ENCODE measurements at regions not wholly inside any gene's neighbourhood (a gene's known extent, or its start where the extent isn't known, plus 50 kb on each side); places are given as distances from the start of the nearest gene placed in this dataset.

DNA sequence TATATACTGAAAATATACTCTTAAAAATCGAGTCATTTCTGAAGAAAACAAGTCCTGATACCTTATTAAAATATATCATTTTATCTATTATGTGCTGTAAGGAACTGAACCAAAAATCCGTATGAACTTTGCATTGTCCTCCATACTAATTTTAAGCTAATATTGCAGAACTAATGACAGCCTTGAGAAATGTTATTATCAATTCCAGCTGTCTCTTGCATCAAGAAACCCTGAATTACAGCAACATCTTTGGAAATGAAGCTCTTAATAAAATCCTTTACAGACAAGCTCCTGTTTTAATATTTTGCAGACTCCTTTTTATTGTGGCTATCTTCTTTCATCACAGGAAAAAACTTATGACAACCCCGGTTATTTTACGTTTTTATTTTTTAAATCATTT, 1335.3 kb downstream of the EFNB2 start:
- Histone ChIP-seq H2AK5ac (ENCODE audit: low read depth, low read length) (no peak overlapping the region), H2BK12ac (ENCODE audit: low read depth, low read length) (no peak overlapping the region), H3K4me1 (replicated peaks in 1 of 4; ENCODE audit: control insufficient read depth in 3 of 4, insufficient read depth in 4 of 4, low read length in 3 of 4) (no peaks in the 10 kb centered on the region), H3K14ac (ENCODE audit: insufficient read length) (no peak overlapping the region), H2BK120ac (replicated peaks; ENCODE audit: low read depth, low read length) (no peak overlapping the region), H4K91ac (replicated peaks; ENCODE audit: insufficient read length, low read length) (no peak overlapping the region), H4K5ac (ENCODE audit: insufficient read length, low read depth, low read length) (no peak overlapping the region), H3K9ac (replicated peaks in 1 of 4; ENCODE audit: extremely low read depth in 1 of 4, low read depth in 3 of 4, low read length in 3 of 4) (no peak overlapping the region), H3K79me2 (ENCODE audit: control insufficient read depth in 1 of 2, insufficient read depth in 2 of 2, low read length in 2 of 2) (no peaks in the 10 kb centered on the region), H3K27ac (ENCODE audit: low read depth, low read length) (no peak overlapping the region), H3K4me3 (ENCODE audit: extremely low read depth in 1 of 4, insufficient read depth in 2 of 4, low read depth in 3 of 4, low read length in 4 of 4) (no peak overlapping the region), H3K27me3 (replicated peaks in 1 of 4; ENCODE audit: control insufficient read depth in 3 of 4, extremely low read depth in 1 of 4, insufficient read depth in 3 of 4, low read length in 3 of 4) (no peaks in the 10 kb centered on the region), H3K9me3 (ENCODE audit: insufficient read depth in 2 of 2, low read depth in 1 of 2, low read length in 1 of 2) (no peaks in the 10 kb centered on the region), H3K56ac (replicated peaks; ENCODE audit: insufficient read length, low read depth, low read length) (no peak overlapping the region), H3K79me1 (ENCODE audit: low read depth, low read length) (no peaks in the 10 kb centered on the region), H3K23me2 (ENCODE audit: low read depth, low read length) (no peaks in the 10 kb centered on the region), H3K4ac (replicated peaks; ENCODE audit: insufficient read length, low read depth, low read length) (no peak overlapping the region), H2BK5ac (ENCODE audit: low read depth, low read length) (no peak overlapping the region), H2BK20ac (ENCODE audit: low read length) (no peak overlapping the region), H4K8ac (ENCODE audit: extremely low read depth, insufficient read depth, low read length) (no peak overlapping the region), H3K4me2 (ENCODE audit: insufficient read depth in 1 of 2, low read depth in 2 of 2, low read length in 2 of 2) (no peak overlapping the region), H2BK15ac (ENCODE audit: low read length) (no peak overlapping the region), H3K18ac (ENCODE audit: extremely low read depth, low read length) (no peak overlapping the region), H3K36me3 (ENCODE audit: control insufficient read depth in 2 of 4, insufficient read depth in 4 of 4, low read length in 3 of 4) (no peaks in the 10 kb centered on the region), H2AFZ (ENCODE audit: low read length) (no peak overlapping the region), H3K23ac (ENCODE audit: insufficient read length) (no peak overlapping the region), H4K20me1 (replicated peaks in 1 of 2; ENCODE audit: control insufficient read depth in 1 of 2, insufficient read depth in 2 of 2, low read length in 2 of 2) (no peaks in the 10 kb centered on the region)
- WGBS, 2 experiments (ENCODE audit: extremely low coverage in 1 of 2, insufficient coverage in 1 of 2, insufficient read length in 1 of 2, insufficient replicate concordance in 2 of 2, low coverage in 1 of 2, low lambda C conversion rate in 2 of 2, missing lambda C conversion rate in 1 of 2) = 87% methylated on average over 4 of the region's 4 CpGs; no CpG with 5 or more reads in 1 of the 2 experiments
- ChIA-PET CTCF (ENCODE audit: partially characterized antibody) (no interaction called here), POLR2A (ENCODE audit: partially characterized antibody) (no interaction called here)
- DNase-seq (ENCODE audit: low read depth in 1 of 2, low spot score in 2 of 2) (no peak), FAIRE-seq (no peak)
- TF ChIP-seq CBX5 (IDR thresholded peaks at IDR 0.05; ENCODE audit: low read depth, low read length) (no peak), SP2 (IDR thresholded peaks at IDR 0.05; ENCODE audit: low read length) (no peak), CEBPB (IDR thresholded peaks at IDR 0.05; ENCODE audit: low read depth, low read length) (no peak), TAF1 (IDR thresholded peaks at IDR 0.05; ENCODE audit: low read depth, low read length) (no peak), ASH2L (IDR thresholded peaks at IDR 0.05; ENCODE audit: low read length) (no peak), CHD1 (IDR thresholded peaks at IDR 0.05; ENCODE audit: low read depth, low read length) (no peak)
